ENCODE measurements at regions not wholly inside any gene's neighbourhood (a gene's known extent, or its start where the extent isn't known, plus 50 kb on each side); places are given as distances from the start of the nearest gene placed in this dataset.

DNA sequence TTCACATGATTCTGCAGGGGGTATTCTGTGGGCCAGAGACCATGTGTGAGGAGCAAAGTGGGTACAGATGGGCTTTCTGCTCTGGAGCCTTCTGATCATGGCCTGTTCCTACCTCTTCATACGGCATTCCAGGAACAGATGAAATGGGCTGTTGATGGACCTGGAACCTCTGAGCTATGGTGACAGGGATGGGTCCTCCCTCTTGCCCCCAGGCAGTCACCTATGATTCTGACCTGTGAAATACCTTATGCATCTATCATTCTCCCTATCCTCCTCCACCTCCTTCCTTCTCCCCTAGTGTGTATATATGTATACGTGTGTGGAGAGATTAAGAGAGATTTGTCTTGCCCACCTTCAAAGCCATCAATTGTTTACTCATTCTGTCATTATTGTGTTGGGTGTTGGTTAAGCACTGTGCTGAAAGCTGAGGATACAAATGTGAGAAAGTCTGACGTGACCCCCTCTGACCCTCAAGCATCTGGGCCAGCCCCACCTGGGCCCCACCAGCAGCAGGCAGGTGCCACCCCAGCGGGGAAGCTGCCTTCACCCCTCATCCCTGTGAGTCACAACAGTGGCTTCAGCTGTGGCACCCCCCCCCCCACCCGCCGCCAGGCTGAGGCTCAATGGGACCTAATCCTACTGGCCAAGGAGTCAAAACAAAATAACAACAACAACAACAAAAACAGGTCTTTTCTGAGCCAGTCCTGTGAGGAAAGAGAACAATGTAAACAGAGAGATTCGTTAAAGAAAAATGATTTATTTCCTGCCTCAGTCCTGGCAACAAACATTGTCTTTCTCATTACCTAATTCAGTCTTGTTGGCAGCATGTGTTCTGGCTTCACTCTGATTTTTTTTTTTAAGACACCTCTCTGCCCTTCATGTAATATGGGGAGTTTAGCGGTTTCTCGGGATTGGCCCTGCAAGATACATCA is 103.8 kb upstream of the CDC42EP3 start:
- H3K4me2 ChIP-seq (ENCODE audit: low read length) = no peak overlapping the region
- H3K79me2 ChIP-seq (replicated peaks; ENCODE audit: insufficient read depth, low read length) = no peaks in the 10 kb centered on the region
- no peaks in the 10 kb centered on the region for H3K27me3 ChIP-seq (ENCODE audit: insufficient read depth, low read depth, low read length)
- H3K9me3 ChIP-seq (ENCODE audit: low read length) = no peaks in the 10 kb centered on the region
- no peaks in the 10 kb centered on the region for H3K36me3 ChIP-seq (ENCODE audit: insufficient read depth, low read length)
- TF ChIP-seq SMC3 (conservative IDR thresholded peaks at IDR 0.05; ENCODE audit: poor library complexity) (no peak), REST (IDR thresholded peaks at IDR 0.05; ENCODE audit: borderline replicate concordance) (no peak), RAD21 (conservative IDR thresholded peaks at IDR 0.05) (no peak), POLR2AphosphoS5 (IDR thresholded peaks at IDR 0.05) (no peak), EZH2 (IDR thresholded peaks at IDR 0.05; ENCODE audit: borderline replicate concordance, insufficient read depth, low read length, poor library complexity, severe bottlenecking) (no peak), EP300 (conservative IDR thresholded peaks at IDR 0.05; ENCODE audit: poor library complexity, severe bottlenecking) (no peak), CTCF (IDR thresholded peaks at IDR 0.05; ENCODE audit: poor library complexity, severe bottlenecking) (no peak), MXI1 (conservative IDR thresholded peaks at IDR 0.05; ENCODE audit: poor library complexity, severe bottlenecking) (no peak), TAF1 (IDR thresholded peaks at IDR 0.05; ENCODE audit: low read depth) (no peak)
- H3K9me2 ChIP-seq (ENCODE audit: insufficient read depth, low read length) = no peaks in the 10 kb centered on the region
- H3K4me3 ChIP-seq (ENCODE audit: low read length) = no peak overlapping the region
- H4K20me1 ChIP-seq (ENCODE audit: insufficient read depth) = no peaks in the 10 kb centered on the region
- no peak overlapping the region for H2AFZ ChIP-seq (ENCODE audit: low read depth, low read length)
- no peak overlapping the region for H3K9ac ChIP-seq (ENCODE audit: low read length)
- no peaks in the 10 kb centered on the region for H3F3A ChIP-seq (ENCODE audit: insufficient read depth, low read length, poor library complexity, severe bottlenecking)
- no peak overlapping the region for H3K27ac ChIP-seq (ENCODE audit: low read length)

DNA sequence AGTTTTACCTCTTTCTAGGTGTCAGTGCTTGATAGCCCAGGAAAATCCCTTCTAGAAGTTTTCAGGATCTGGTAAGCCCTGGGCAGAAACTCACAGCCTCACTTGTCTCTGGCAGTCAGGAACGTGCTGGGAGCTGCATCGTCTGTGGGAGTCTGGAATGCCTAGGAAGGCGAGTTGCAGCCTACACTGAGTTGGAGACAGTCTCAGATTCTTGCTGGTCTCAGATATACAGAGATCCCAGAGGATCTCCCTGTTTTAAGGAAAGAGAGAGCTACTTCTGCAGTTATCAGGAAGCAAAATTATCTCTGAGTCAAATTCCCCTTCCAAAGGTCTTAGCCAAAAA is 104.4 kb upstream of the CDC42EP3 start:
- no peaks in the 10 kb centered on the region for H3K27me3 ChIP-seq (ENCODE audit: insufficient read depth, low read depth, low read length)
- no peak for TF ChIP-seq POLR2AphosphoS5 (IDR thresholded peaks at IDR 0.05)
- TF ChIP-seq SMC3 (conservative IDR thresholded peaks at IDR 0.05; ENCODE audit: poor library complexity) = no peak
- TF ChIP-seq EZH2 (IDR thresholded peaks at IDR 0.05; ENCODE audit: borderline replicate concordance, insufficient read depth, low read length, poor library complexity, severe bottlenecking) = no peak
- TF ChIP-seq MXI1 (conservative IDR thresholded peaks at IDR 0.05; ENCODE audit: poor library complexity, severe bottlenecking) = no peak
- TF ChIP-seq CTCF (IDR thresholded peaks at IDR 0.05; ENCODE audit: poor library complexity, severe bottlenecking) = no peak
- TF ChIP-seq REST (IDR thresholded peaks at IDR 0.05; ENCODE audit: borderline replicate concordance) = no peak
- no peak for TF ChIP-seq EP300 (conservative IDR thresholded peaks at IDR 0.05; ENCODE audit: poor library complexity, severe bottlenecking)
- no peak for TF ChIP-seq TAF1 (IDR thresholded peaks at IDR 0.05; ENCODE audit: low read depth)
- no peak for TF ChIP-seq RAD21 (conservative IDR thresholded peaks at IDR 0.05)
- no peaks in the 10 kb centered on the region for H3K79me2 ChIP-seq (replicated peaks; ENCODE audit: insufficient read depth, low read length)
- no peak overlapping the region for H3K27ac ChIP-seq (ENCODE audit: low read length)
- no peaks in the 10 kb centered on the region for H3F3A ChIP-seq (ENCODE audit: insufficient read depth, low read length, poor library complexity, severe bottlenecking)
- no peak overlapping the region for H3K9ac ChIP-seq (ENCODE audit: low read length)
- H2AFZ ChIP-seq (ENCODE audit: low read depth, low read length) = no peak overlapping the region
- H3K9me3 ChIP-seq (ENCODE audit: low read length) = no peaks in the 10 kb centered on the region
- no peak overlapping the region for H3K4me2 ChIP-seq (ENCODE audit: low read length)
- H3K9me2 ChIP-seq (ENCODE audit: insufficient read depth, low read length) = no peaks in the 10 kb centered on the region
- H4K20me1 ChIP-seq (ENCODE audit: insufficient read depth) = no peaks in the 10 kb centered on the region
- no peaks in the 10 kb centered on the region for H3K36me3 ChIP-seq (ENCODE audit: insufficient read depth, low read length)
- H3K4me3 ChIP-seq (ENCODE audit: low read length) = no peak overlapping the region

Measured in neural cell (in vitro differentiated cells).